ENCODE measurements at regions not wholly inside any gene's neighbourhood (a gene's known extent, or its start where the extent isn't known, plus 50 kb on each side); places are given as distances from the start of the nearest gene placed in this dataset.
"Not testable (repeated sequence)": the region's sequence is repeated elsewhere in the genome, so short reads cannot be mapped to it uniquely, and the experiment has no call there.

- DNase-seq (ENCODE audit: low read depth), result no peak
- in situ Hi-C loops (cut with HindIII; ENCODE audit: low pct_unique_long_range_greater_than_20kb, low sequenced_read_pairs), result no loop called here
These were observed 855.6 kb downstream of the TBC1D32 start for GRCh38 chr6:120478650-120479049.

GRCh38 chr6:120473804-120474203 lies 860.5 kb downstream of the TBC1D32 start:
- in situ Hi-C loops (cut with HindIII; ENCODE audit: low pct_unique_long_range_greater_than_20kb, low sequenced_read_pairs), result no loop called here

GRCh38 chr6:120468486-120468885 lies 865.8 kb downstream of the TBC1D32 start:
- DNase-seq (ENCODE audit: low read depth), result no peak
- in situ Hi-C loops (cut with HindIII; ENCODE audit: low pct_unique_long_range_greater_than_20kb, low sequenced_read_pairs), result no loop called here

More at GRCh38 chr6:120473804-120474203, 860.5 kb downstream of the TBC1D32 start:
- DNase-seq (ENCODE audit: low read depth), result no peak

DNA sequence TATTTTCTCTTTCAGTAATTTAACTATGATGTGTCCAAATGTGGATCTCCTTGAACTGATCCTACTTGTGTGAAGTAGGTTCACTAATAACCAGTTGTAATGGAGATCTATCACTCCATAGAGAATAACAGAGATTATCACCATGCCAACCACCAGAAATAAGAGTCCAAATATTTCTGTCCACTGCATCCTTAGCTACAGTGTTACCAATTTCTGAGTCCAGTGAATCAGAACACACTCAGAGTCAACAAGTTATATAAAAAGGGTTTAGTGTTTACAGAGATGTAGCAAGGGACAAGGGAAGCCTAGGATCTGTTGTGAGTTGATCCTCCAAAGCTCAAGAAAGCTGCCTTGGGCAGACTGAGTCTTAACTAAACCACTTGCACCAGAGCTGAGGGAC lies 882.8 kb downstream of the TBC1D32 start:
- in situ Hi-C loops (cut with HindIII; ENCODE audit: low pct_unique_long_range_greater_than_20kb, low sequenced_read_pairs), result no loop called here
- DNase-seq (ENCODE audit: low read depth), result no peak

DNA sequence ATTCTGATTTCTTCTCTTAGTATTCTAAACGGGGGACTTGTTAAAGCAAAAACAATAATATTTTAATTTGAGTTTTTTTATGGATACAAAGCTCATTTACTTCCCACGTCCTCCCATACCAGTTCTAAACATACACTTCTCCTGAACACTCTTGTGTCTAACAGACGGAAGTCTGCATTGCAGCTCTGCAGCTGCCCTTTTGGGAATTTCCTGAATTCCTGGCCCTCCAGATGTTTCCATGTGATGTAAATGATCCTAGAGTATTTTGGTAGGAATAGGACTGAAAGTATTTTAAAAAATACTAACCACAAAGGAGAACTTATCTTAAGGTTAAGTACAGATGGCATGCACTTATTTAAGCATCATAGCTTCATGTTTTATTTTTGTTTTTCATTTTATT lies 886.7 kb downstream of the TBC1D32 start:
- in situ Hi-C loops (cut with HindIII; ENCODE audit: low pct_unique_long_range_greater_than_20kb, low sequenced_read_pairs), result no loop called here
- no peak for DNase-seq (ENCODE audit: low read depth)

DNA sequence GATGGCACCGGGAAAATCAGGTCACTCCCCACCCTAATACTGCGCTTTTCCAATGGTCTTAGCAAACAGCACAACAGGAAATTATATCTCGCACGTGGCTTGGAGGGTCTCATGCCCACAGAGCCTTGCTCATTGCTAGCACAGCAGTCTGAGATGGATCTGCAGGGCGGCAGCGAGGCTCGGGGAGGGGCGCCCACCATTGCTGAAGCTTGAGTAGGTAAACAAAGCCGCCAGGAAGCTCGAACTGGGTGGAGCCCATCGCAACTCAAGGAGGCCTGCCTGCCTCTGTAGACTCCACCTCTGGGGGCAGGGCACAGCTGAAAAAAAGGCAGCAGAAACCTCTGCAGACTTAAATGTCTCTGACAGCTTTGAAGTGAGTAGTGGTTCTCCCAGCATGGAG lies 901.4 kb downstream of the TBC1D32 start:
- DNase-seq (ENCODE audit: low read depth); in situ Hi-C loops (cut with HindIII; ENCODE audit: low pct_unique_long_range_greater_than_20kb, low sequenced_read_pairs): not testable (repeated sequence)

DNA sequence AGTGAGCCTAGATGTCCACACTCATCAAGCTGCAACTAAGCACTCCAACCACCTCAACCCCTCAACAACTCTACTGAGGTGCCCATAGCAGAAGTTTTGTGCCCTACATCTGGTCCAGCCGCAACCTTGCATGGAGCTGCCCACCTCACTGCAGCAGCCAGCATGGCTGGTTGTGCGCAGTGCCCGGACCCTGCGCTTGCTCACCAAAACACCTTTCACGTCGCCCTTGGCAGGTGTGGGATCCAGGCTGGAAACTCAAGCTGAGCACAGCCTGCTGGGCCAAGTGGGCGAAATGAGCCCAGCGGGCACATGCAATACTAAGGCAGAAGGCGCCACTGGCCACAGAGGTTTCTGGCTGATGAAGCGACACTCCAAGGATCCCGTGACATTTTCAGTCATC lies 902.4 kb downstream of the TBC1D32 start:
- no peak for DNase-seq (ENCODE audit: low read depth)
- in situ Hi-C loops (cut with HindIII; ENCODE audit: low pct_unique_long_range_greater_than_20kb, low sequenced_read_pairs), result no loop called here

GRCh38 chr6:120411394-120411793 lies 922.9 kb downstream of the TBC1D32 start:
- in situ Hi-C loops (cut with HindIII; ENCODE audit: low pct_unique_long_range_greater_than_20kb, low sequenced_read_pairs), result no loop called here
- no peak for DNase-seq (ENCODE audit: low read depth)

- in situ Hi-C loops (cut with HindIII; ENCODE audit: low pct_unique_long_range_greater_than_20kb, low sequenced_read_pairs), result no loop called here
These were observed 923.7 kb downstream of the TBC1D32 start for GRCh38 chr6:120410586-120410985.

DNA sequence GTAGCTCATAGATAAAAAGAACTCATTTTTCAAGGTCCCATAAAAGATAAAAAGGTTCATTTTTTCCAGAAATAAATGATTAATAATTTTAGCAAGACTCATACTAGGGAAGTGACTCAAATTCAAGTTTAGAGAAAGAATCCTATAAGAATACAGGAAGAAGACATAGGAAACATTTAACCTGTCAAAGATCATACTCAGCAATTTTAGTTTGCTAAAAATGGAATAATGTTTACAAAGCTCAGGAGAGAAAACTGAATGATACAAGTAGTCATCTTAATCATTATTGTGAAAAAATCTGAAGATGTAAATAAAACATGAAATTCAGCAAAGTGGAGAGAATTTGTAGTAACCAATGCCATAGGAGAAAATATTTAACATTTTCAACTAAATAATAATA lies 926.6 kb downstream of the TBC1D32 start:
- no peak for DNase-seq (ENCODE audit: low read depth)
- in situ Hi-C loops (cut with HindIII; ENCODE audit: low pct_unique_long_range_greater_than_20kb, low sequenced_read_pairs), result no loop called here

More at GRCh38 chr6:120410586-120410985, 923.7 kb downstream of the TBC1D32 start:
- no peak for DNase-seq (ENCODE audit: low read depth)

- in situ Hi-C loops (cut with HindIII; ENCODE audit: low pct_unique_long_range_greater_than_20kb, low sequenced_read_pairs), result no loop called here
- no peak for DNase-seq (ENCODE audit: low read depth)
These were observed 928.3 kb downstream of the TBC1D32 start for GRCh38 chr6:120405947-120406346.

GRCh38 chr6:120395784-120396183 lies 938.5 kb downstream of the TBC1D32 start:
- in situ Hi-C loops (cut with HindIII; ENCODE audit: low pct_unique_long_range_greater_than_20kb, low sequenced_read_pairs), result no loop called here

DNA sequence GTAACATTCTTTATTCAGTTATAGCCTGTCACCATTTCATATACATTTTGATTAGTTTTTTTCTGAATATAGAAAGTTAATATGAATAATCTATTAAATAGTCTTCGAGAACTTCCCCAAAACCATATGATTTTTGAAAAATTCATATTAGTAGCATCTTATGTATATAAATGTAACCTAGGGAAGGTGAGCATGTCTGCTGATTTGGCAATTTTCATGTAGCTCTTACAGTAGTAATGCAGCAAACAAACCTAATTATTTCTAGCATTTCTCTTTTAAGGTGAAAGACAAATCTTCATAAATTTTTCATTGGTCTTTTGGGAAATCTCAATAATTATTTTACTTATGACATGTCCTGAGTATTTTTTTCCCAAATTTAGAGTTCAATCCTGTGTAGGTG lies 939.0 kb downstream of the TBC1D32 start:
- in situ Hi-C loops (cut with HindIII; ENCODE audit: low pct_unique_long_range_greater_than_20kb, low sequenced_read_pairs), result no loop called here
- no peak for DNase-seq (ENCODE audit: low read depth)

More at GRCh38 chr6:120395784-120396183, 938.5 kb downstream of the TBC1D32 start:
- no peak for DNase-seq (ENCODE audit: low read depth)

DNA sequence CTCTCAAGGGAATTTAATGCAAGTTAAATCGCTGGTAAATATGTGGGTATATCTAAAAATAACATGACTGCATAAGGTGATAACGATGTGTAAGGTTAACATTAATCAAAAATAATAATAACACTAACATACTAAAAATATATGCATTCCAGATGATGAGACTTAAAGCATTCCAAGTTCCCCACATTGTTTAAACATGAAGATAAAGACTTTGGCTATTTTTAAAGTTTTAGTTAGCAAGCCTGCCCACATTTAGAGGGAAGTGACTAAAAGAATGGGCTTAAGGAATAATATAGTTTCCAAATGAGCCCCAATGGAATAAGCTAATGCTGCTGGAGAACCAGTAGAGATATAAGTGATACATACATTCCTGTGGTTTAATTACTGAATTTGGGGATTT lies 941.3 kb downstream of the TBC1D32 start:
- in situ Hi-C loops (cut with HindIII; ENCODE audit: low pct_unique_long_range_greater_than_20kb, low sequenced_read_pairs), result no loop called here
- DNase-seq (ENCODE audit: low read depth), result no peak

GRCh38 chr6:120384671-120385070 lies 949.6 kb downstream of the TBC1D32 start:
- in situ Hi-C loops (cut with HindIII; ENCODE audit: low pct_unique_long_range_greater_than_20kb, low sequenced_read_pairs), result no loop called here
- no peak for DNase-seq (ENCODE audit: low read depth)

DNA sequence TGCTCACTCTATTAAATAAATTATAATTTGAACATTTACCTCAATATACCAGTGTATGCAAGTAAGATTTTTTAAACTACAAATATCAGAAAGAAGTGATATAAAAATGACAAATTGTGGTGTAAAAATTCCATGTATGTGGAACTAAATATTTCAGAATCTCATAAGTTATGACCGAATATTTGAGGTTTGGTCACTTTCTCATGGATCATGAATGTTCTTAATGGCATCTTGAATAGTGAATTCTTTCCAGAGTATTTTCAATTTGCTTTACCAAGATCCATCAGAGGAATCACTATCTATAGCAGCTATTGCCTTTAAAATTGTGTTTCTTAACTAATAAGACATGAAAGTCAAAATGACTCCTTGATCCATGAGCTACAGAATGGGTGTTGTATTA lies 950.6 kb downstream of the TBC1D32 start:
- in situ Hi-C loops (cut with HindIII; ENCODE audit: low pct_unique_long_range_greater_than_20kb, low sequenced_read_pairs), result no loop called here
- DNase-seq (ENCODE audit: low read depth), result no peak

DNA sequence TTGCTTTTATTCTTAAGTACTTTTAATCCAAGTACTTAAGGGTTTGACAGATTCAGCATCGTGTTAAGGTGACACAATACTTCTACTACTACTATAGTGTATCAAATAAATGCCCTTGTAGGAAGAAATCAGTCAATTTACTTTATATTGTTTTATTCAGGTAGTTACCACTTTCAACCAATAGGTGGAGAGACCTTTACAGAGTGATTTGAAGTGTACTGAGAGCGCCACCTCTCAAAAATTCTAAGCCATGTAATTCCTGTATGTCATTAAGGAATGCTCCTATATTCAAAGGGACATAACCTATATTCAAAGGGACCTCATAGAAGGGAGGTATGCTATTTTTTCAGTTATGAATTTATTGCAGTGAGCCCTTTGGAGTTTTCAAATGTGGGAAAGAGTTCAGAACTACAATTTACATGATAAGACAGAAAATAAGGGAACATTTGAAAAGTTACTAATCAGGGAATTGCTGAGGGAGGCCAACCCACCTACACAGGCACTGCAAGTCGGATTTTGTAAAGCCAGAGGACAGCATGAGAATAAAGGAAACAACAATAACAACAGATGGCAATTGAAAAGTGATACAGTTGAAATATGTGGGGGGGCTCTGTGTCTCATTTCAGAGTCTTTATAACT lies 955.6 kb downstream of the TBC1D32 start:
- in situ Hi-C loops (cut with HindIII; ENCODE audit: low pct_unique_long_range_greater_than_20kb, low sequenced_read_pairs), result no loop called here
- peak; percentile 6 for DNase-seq (ENCODE audit: low read depth)

GRCh38 chr6:120373185-120373584 lies 961.1 kb downstream of the TBC1D32 start:
- in situ Hi-C loops (cut with HindIII; ENCODE audit: low pct_unique_long_range_greater_than_20kb, low sequenced_read_pairs), result no loop called here
- DNase-seq (ENCODE audit: low read depth), result no peak

DNA sequence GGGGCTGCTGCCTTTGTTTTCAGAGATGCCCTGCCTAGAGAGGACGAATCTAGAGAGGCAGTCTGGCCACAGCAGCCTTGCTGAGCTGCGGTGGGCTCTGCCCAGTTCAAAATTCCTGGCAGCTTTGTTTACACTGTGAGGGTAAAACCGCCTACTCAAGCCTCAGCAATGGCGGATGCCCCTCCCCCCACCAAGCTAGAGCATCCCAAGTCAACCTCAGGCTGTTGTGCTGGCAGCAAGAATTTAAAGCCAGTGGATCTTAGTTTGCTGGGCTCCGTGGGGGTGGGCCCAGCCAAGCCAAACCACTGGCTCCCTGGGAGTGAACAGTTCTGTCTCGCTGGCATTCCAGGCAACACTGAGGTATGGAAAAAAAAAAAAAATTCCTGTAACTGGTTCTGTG lies 970.9 kb downstream of the TBC1D32 start:
- no peak for DNase-seq (ENCODE audit: low read depth)
- in situ Hi-C loops (cut with HindIII; ENCODE audit: low pct_unique_long_range_greater_than_20kb, low sequenced_read_pairs), result no loop called here

DNA sequence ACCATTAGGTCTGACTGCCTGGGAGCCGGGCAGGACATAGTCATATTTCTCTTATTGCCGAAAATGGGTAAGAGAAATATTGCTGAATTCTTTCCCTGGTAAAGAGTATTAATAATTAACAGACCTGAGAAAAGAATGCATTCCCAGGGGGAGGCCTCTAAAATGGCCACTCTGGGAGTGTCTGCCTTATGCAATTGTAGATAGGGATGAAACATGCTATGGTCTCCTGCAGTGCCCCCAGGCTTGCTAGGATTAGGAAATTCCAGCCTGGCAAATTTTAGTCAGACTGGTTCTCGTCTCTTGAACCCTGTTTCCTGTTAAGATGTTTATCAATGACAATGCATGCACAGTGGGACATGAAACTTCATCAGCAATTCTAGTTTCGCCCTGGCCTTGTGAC lies 975.7 kb downstream of the TBC1D32 start:
- in situ Hi-C loops (cut with HindIII; ENCODE audit: low pct_unique_long_range_greater_than_20kb, low sequenced_read_pairs); DNase-seq (ENCODE audit: low read depth): not testable (repeated sequence)
